Fibroblast of skin of right biceps (primary cell): ENCODE measurements at regions not wholly inside any gene's neighbourhood (a gene's known extent, or its start where the extent isn't known, plus 50 kb on each side); places are given as distances from the start of the nearest gene placed in this dataset.

Experiments
- DNase-seq: peaks from one replicate; pipeline ENCODE4 v3.0.0-alpha.2; 2013

DNA sequence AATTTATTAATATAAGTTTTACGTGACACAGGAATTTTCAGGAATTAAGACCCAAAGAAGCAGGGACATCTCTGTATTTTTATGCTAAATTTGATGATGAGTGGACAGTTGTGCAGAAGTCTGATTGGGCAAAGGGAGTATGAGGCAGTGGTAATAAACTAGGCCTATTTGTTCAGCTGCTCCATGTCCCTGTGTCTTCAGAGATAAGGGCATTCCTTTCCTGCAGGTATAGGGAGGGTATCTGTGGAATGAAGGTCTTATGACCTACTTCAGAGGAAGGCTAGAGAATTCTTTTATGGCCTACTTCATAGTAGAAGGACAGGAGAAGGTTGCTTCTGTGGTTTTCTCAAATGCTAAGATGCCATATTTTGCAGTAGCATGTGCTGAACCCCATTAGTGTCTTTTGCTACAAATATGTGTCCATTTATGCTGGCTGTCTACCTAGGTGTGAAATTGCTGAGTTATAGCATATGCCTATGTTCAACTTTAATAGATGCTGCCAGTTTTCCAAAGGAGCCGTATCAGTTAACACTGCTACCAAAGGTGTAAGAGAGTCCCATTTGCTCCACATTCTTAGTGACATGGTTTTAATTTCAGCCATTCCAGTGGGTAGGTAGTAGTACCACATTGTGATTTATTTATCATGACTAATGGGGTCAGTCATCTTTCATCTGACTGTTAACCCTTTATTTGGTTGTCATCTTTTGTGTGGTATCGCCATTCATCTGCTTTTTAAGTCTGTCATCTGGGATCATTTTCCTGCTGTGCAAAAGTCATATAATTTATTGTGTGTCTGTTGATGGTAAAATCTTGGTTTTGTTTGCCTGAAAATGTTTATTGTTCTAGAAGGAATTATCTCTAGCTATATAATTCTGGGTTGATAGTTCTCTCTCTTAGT lies 410.7 kb upstream of the RGS6 start:
- peak; percentile 45 for DNase-seq

DNA sequence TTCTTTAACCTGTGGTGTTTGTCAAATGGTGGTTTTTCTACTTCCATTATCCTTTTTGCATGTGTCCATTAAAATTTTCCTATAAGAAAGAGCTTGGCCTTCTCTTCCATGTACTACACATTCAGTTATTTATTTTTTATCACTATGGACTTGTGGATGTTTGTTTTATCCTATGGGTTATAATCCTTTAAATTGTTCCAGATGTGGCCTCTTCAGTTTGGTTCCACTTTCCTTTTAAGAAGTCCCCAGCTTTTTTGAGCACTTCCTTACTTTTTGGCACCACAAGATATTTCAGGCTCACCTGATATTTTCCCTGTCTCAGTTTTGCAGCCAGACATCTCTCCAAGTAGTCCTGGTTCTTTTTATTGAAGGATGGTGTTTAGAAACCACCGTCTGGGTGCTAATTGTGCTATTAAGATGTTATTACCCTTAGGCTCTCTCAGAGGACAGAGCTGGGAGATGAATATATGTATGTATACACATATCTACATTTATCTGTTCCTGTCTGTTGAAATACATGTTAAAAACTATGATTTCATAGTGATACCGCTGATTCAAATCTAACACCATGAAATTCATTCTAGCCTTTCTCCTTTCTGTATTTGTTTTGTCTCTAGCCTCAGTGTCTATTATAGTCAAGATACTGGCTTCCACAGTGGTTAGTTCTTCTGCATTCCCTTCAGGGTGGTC lies 408.5 kb upstream of the RGS6 start:
- peak; percentile 33 for DNase-seq

DNA sequence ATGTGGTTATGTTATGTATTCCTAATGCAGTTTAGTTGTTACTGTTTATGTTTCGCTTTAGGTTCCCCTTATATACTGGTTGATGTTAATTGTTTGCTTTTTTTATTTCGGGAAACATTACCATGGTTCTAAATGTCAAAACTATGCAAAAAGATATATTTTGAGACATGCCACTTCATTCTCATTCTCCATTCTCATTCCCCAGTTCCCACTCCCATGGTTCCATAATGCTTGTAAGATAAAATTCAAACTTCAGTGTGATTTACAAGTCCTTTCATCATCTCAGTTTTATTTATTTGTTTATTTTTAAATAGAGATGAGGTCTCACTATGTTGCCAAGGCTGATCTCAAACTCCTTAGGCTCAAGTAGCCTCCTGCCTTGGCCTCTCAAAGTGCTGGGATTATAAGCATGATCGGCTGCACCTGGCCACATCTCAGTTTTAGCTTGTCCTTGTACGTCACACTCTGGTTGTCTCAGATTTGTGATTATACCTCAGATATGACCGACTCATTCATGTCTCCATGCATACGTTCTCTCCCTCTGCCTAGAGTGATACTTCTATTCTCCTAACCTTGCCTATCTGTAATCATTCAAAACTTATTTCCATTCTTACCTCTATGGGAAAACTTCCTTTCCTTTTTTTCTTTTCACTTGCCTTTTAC lies 407.8 kb upstream of the RGS6 start:
- DNase-seq = no peak

DNA sequence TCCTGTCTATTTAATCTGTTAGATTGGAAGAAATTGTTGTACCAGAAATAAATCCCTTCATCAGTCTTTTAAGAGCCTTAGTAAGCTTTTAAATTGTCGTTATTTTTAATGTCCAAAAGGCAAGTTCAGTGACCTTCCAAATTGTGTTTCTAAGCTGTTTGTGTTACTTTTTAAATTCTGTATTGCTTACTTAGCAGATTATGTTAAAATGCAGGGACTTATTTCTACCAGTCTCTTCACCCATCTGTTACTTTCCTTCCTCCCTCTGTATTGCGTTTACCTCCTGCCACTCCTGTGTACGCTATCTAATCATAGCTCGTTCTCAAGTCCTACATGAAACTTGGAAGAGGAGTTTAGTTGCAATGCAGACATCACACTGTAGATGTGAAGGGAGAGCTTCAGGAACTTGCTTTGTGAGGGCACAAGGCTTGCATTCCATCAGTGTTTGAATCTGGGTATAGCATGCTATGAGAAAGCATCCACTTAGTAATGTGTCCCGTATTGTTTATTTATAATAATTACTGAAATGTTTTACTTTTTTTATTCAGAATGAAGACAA lies 406.5 kb upstream of the RGS6 start:
- DNase-seq = no peak

DNA sequence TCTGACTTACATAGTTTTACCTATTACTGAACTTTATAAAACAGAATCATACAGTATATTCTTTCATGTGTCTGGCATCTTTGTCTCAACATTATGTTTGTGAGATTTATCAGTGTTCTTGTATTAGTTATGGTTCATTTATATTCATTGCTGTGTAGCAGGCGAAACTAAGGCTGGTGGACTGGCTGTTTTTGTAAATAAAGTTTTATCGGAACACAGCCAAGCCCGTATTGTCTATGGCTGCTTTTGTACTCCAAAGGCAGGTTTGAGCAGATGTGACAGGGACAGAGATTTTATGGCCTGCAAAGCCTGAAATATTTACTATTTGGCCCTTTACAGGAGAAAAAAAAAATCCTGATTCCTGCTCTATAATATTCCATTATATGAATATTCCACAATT lies 405.8 kb upstream of the RGS6 start:
- DNase-seq = no peak

DNA sequence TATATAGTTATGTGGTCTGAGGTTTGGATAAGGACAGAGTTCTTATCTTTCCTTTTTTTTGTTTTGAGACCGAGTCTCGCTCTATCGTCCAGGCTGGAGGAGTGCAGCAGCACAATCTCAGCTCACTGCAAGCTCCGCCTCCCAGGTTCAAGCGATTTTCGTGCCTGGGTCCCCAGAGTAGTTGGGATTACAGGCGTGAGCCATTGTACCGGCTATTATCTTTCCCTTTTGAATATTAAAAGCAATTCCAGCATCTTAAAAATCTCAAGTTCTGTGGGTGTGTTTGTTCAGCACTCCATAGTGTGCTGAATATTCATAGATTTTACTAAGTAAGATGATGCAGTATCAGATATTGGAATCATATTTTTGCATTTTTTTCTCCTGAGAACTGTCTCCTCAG lies 404.4 kb upstream of the RGS6 start:
- DNase-seq = no peak

DNA sequence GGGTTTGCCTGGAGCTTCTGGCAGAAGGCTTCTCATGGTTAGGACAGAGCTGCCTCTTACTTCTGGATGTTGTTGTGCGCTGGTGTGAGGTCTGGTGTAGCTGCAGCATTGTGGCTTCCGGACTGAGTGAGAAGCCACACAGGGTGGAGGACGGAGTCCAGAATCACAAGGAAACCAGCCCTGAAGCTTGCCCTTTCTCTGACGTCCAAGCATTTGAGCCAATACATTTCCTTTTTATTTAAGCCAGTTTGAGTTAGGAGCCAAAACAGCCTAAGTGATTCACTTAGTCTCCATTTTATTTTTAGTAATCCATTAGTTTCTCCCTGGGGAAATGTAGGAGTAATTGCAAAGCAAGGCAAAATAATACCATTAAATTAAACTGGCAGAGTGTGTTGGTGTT lies 402.4 kb upstream of the RGS6 start:
- DNase-seq = peak; percentile 51

DNA sequence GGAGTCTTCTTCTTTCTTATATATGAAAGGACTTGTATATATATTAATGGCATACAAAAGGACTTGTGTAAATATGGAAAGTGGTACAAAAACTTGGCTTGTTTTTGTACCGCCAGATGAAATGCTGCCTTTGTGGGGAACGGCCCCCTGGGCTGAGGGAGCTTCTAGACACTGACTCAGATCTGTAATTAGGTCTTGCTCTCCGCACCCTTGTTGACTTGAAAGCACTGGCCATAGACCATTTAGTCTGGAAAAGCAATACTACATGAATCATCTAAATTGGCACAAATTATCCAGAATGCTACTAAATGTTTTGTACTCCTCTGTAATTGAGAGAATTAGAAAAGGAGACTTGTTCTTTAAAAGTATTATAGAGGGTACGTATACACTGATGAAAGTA lies 399.9 kb upstream of the RGS6 start:
- peak; percentile 59 for DNase-seq

DNA sequence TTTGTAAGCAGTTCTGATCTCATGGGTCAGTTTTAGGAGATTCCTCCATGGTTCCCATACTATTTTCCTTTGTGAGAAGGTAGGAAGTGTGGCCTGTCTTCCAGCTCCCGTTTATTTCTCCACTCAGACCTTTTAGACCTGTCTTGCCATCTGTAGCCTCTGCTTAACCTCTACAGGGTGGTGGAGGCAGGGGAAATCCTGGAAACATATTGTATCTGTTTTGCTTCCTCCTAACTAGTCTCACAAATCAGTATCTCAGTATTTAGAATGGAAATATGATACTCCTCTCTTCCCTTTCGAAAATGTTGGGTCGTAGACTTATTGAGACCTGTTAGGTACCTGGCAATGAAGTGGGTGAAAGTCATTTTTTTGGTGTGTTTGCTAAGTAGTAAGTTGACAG lies 399.4 kb upstream of the RGS6 start:
- DNase-seq = no peak

DNA sequence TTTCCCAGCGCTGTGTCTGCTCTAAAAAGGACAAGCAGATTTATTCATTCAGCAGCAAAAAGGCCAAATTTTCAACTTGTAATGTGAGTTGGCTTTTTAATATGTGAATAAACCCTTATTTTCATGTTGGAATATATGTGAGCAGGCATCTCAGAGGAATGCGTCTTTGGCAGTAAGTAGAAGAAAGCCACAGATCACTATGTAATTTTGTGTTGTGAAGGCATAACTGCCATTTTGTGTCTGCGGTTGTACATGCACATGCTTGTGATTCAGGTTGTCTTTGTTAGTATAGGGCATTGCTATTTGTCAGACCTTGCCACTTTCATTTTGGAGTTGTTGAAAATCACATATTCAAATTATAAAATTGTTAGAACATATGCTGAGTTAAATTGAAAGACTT lies 398.8 kb upstream of the RGS6 start:
- peak; percentile 56 for DNase-seq

DNA sequence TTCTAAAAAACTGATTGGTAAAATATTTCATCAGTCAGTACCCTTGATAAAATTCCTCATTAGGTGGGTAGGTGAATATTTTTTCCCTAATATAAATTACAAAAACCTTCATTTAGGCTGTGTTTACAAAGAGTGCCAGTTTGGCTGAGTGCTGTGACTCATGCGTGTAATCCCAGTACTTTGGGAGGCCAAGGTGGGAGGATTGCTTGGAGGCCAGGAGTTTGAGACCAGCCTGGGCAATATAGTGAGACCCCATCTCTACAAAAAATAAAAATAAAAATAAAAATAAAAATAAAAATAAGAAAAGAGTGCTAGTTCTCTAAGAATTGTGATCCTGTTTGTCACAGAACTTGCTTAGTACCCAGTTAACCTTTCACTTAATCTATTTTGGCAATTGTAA lies 398.4 kb upstream of the RGS6 start:
- DNase-seq = no peak

DNA sequence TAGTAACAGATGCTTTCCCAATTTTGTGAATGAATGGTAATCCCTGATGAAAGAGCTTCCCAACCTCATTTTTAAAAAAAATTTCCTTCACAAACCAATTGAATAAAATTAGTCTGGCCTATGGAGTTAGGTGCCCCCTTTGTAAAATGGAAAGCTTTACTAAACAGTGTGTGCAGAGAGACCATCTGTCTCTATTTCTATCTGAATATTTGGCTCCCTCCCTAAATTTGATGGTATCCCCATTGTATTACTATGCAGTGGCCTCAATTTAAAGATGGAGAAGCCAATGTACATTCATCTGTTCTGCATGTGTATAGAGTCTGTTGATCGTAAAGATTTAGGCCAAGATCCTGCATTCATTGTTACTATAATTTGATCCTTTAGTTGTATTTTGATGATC lies 397.7 kb upstream of the RGS6 start:
- DNase-seq = no peak

DNA sequence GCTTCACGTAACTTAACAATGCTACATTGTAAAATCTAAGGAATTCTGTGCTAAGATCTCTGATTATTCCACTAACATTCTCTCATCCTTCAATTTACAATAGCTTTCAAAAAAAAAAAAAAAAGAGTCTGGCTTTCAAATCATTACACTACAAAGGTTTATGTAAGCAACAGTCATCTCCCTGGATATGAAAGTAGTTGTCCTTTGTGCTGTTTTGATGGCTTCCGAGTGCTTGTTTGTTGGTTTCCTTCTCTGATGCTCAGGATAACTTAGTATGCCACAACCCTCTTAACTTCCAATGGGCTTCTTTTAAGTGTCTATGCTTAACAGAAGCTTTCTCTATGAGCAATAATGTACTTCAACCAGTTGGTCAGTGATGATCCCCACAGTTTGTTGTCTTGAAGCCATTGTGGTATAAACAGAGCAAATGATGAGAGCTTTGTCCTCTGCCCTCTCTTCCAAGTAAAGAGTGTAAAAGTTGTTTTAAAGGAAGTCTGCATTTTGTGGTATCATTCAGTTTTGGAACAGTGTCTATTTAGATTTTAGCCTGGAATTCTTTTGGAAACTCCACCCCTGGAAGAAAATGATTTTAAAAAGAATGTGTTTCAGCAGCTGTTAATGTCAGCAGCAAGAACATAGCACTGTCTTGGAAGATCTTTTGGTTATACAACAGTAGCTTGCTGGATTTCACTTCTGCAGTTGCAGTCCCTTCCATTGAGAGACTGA lies 396.1 kb upstream of the RGS6 start:
- no peak for DNase-seq

DNA sequence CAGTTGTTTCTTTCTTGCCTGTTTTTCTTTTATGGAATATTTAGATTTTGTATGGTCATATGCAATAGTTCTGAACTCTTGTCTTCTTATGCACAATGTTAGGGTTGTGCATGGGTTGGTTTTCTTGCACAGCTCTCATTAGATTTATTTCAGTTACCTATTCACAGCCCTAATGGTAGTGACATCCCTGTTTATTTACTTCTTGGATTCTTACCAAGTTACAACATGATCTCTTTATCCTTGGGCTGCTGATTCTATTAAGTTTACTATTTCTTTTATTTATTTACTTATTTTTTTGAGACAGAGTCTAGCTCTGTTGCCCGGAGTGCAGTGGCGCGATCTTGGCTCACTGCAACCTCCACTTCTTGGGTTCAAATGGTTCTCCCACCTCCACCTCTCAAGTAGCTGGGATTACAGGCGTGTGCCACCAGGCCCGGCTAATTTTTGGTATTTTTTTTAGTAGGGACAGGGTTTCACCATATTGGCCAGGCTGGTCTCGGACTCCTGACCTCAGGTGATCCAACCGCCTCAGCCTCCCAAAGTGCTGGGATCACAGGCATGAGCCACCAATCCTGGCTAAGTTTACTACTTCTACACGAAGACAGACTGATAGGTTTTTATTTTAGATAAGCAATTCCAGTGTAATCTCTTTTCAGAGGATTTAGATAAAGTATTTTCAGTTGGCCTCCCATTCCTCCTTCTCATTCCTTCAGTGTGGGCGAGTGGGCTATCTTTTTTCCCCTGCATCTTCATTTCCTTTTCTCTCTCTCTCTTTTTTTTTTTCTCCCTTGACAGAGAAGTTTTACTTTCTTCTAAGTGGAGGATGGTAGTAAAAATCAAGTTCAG lies 395.1 kb upstream of the RGS6 start:
- DNase-seq = no peak

DNA sequence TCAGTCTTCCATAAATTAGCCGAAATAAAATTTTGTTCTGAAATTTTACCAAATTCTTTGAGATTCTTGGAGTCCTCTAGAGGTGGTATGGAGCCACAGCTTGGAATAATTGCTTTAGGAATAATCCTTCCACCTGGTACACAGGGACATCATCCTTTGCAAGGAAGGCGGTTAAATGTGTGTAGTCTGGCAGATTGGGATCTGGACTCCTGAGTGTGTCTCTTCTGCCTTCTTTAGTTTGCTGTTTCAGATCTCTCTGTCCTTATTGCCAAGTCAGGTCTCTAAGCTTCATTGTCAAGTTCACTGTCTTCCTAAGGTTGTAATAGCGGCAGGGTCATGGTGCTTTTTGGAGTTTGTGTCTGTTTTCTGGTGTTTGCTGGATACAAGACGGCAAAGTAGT lies 393.9 kb upstream of the RGS6 start:
- DNase-seq = no peak

DNA sequence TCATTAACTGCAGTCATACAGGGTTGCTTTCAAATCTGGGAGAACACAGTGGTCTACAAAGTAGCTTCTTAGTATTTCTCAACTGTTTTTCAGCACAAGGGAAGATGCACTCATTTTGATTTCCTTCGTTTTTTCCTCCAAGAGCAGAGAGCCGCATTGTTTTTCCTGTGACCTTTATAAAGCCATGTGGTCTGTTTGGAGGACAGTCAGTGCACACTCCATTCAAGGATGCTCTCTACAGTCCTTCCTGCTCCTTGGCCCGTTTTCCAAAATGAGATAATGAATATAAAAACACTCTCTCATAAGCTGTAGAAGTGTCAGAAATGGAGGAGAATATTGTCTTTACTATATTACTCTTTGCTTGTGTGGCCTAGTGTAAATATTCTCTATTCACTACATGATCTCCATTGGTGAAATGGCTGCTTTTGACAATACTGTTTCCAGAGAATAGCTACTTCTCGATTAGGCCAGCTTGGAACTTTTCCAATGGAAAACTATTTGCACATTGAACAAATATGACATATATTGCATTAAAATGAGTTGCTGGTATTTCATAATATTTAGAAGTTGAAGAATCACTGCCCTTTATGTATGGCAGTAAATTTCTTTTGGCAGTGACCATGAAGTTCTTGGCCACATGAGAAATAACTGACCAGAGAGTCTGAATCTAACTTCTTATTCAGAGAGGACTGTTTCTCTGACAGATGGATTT lies 393.1 kb upstream of the RGS6 start:
- DNase-seq = peak; percentile 59

DNA sequence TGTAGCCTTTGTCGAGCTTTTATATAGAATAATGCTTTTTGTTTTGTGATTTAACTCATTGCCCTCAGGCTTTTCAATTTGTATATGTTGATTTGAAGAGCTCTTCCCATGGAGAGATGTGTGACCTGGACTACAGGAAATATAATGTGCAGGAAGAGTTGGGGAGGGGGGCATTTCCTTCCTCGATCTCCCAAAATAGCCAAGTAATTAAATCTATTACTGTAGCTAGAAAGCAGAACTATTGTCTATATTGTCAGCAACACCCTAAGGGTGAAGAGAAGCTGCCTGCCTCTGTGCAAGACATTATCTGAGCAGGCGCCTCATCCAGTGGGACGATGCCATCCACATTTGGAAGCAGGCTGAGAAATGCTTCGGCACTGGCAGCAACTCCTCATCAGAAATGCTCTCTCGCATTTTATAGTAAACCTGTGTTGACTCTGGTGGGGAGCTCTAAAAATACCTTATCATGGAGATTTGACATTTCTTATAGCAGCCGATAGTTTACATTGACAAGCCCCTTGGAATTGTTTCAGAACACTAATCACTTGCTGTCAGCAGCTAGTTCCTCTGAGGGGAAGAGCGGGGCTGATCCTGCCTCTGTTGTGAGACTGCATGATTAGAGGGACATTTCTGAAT lies 392.5 kb upstream of the RGS6 start:
- peak; percentile 46 for DNase-seq

DNA sequence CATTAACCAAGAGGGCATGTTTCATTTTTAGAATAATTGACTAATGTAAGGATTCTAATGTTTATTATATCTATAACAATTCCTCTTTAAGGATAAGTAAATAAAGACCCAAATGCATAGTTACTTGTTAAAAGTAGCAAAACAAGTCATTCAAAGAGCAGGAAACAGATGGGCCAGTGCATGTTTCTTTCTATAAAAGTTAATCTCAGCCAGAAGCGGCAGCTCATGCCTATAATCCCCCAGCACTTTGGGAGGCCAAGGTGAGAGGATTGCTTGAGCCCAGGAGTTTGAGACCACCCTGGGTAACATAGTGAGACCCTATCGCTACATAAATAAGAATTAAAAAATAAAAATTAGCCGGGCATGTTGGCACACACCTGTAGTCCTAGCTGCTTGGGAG lies 391.0 kb upstream of the RGS6 start:
- DNase-seq = no peak

DNA sequence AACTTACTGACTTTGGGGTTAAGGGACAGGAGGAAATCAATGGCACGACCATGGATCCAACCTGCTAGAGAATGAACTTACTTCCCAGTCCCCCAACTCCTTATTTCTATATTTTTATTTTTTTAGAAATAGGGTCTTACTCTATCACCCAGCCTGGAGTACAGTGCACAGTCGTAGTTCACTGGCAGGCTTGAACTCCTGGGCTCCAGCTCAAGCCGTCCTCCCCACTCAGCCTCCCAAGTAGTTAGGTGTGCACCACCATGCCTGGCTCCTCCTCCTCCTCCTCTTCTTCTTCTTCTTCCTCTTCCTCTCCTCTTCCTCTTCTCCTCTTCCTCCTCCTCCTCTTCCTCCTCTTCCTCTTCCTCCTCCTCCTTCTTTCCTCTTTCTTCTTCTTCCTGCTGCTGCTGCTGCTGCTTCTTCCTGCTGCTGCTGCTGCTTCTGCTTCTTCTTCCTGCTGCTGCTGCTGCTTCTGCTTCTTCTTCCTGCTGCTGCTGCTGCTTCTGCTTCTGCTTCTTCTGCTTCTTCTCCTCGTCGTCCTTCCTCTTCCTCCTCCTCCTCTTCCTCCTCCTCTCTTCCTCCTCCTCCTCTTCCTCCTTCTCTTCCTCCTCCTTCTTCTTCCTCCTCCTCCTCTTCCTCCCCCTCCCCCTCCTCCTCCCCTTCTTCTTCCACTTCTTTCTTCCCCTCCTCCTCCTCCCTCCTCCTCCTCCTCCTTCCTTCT lies 390.1 kb upstream of the RGS6 start:
- no peak for DNase-seq

DNA sequence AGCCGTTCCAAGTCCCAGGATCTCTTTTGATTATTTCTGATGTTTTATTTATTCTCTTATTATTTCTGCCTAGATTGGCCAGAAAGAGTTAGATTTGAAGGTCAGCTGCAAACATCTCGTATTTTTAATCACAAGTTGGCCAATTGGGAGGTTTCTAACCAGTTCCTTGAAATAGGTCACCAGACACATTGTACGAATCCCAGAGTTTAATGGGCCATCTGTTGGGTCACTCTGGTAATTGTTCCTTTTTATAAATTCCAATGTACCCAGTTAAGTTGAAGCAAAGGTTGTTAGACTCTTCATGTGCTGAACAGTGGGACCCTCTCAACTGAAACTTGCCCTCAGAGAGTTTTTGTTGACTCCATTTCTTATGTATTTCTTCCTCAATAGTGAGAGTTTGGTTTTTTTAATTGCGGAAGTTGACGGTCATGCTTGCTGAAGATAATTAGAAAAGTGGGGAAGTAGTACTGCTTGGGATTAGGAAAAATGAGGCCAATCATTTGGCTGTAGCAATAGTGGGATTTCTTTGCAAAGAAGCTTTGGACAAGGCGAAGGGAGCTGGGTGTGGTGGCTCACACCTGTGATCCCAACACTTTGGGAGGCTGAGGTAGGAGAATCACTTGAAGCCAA lies 382.7 kb upstream of the RGS6 start:
- no peak for DNase-seq
